GM12878 (cell line): ENCODE measurements at regions not wholly inside any gene's neighbourhood (a gene's known extent, or its start where the extent isn't known, plus 50 kb on each side); places are given as distances from the start of the nearest gene placed in this dataset.

Experiments used
- ATAC-seq: fragments of 200-7000 bp; cut with Tn5 transposase; 3 replicates; pipeline ENCODE4 v1.9.1; 2020; ENCODE audit warnings: mild to moderate bottlenecking, moderate library complexity
- BruUV-seq: library from RNA; stranded (reverse); fragments of 400-500 nt; replicated peaks from 2 replicates; lab custom pipeline; 2021; lab: Mats Ljungman, UMichigan
- CTCF ChIA-PET: fragments of 300-600 bp; sonication (Branson Sonifier 250); formaldehyde crosslinking; extraction: SDS; loops from one replicate; lab custom pipeline; 2021; ENCODE audit warnings: inconsistent platforms; lab: Yijun Ruan, JAX
- POLR2A ChIA-PET: fragments of 350-600 bp; formaldehyde crosslinking; extraction: SDS; loops from one replicate; lab custom pipeline; 2021; ENCODE audit warnings: inconsistent platforms; lab: Charles Lee
- RAD21 ChIA-PET: fragments of 300-600 bp; sonication (Branson Sonifier 250); formaldehyde crosslinking; loops from one replicate; lab custom pipeline; 2023; ENCODE audit warnings: antibody characterized with exemption; ENCODE audit not compliant: unreplicated experiment; lab: Charles Lee
- SMC1A ChIA-PET: fragments of 300-600 bp; sonication (Branson Sonifier 250); formaldehyde crosslinking; loops from one replicate; lab custom pipeline; 2023; ENCODE audit not compliant: unreplicated experiment, uncharacterized antibody; lab: Charles Lee
- DNase-seq: peaks from one replicate; pipeline ENCODE4 v3.0.0-alpha.2; 2011; ENCODE audit warnings: low read depth, low spot score
- FAIRE-seq: peaks from 3 replicates; lab custom pipeline; 2011; peaks lifted over from hg19 to GRCh38; lab: Jason Lieb, UNC
- H2AFZ ChIP-seq: 2 replicates; pipeline ENCODE4 v1.6.0; 2011; ENCODE audit warnings: low read depth, low read length, control low read depth; ENCODE audit not compliant: control insufficient read depth
- H3K27ac ChIP-seq: 2 replicates; pipeline ENCODE4 v1.5.1; 2011; ENCODE audit warnings: control low read depth; ENCODE audit not compliant: control insufficient read depth, insufficient read depth
- H3K27me3 ChIP-seq, 2 experiments: replicated peaks in 1 of 2; 2 replicates each; pipeline versions ENCODE4 v1.6.0 to v1.6.1; 2011; ENCODE audit warnings: low read length in 1 of 2; ENCODE audit not compliant: control insufficient read depth in 2 of 2, insufficient read depth in 2 of 2
- H3K36me3 ChIP-seq, 2 experiments: 2 replicates each; pipeline ENCODE4 v1.5.1; 2011; ENCODE audit warnings: low read length in 1 of 2; ENCODE audit not compliant: control insufficient read depth in 2 of 2, insufficient read depth in 2 of 2
- H3K4me1 ChIP-seq: 2 replicates; pipeline ENCODE4 v1.6.1; 2011; ENCODE audit warnings: mild to moderate bottlenecking, low read length, moderate library complexity, mixed read lengths; ENCODE audit not compliant: control insufficient read depth, insufficient read depth
- H3K4me2 ChIP-seq: 2 replicates; pipeline ENCODE4 v1.6.0; 2011; ENCODE audit warnings: control low read depth; ENCODE audit not compliant: control insufficient read depth, insufficient read depth
- H3K4me3 ChIP-seq: fragments of 200-600 bp; sonication (generic); 2 replicates; pipeline ENCODE4 v1.5.1; 2016
- H3K79me2 ChIP-seq: 2 replicates; pipeline ENCODE4 v1.6.0; 2011; ENCODE audit warnings: low read length; ENCODE audit not compliant: control insufficient read depth, insufficient read depth
- H3K9ac ChIP-seq: 2 replicates; pipeline ENCODE4 v1.8.0; 2011; ENCODE audit warnings: low read length, control low read depth, mixed read lengths; ENCODE audit not compliant: control insufficient read depth, insufficient read depth
- H3K9me3 ChIP-seq: replicated peaks from 3 replicates; pipeline ENCODE4 v1.5.1; 2011; ENCODE audit warnings: mild to moderate bottlenecking, low read length; ENCODE audit not compliant: control insufficient read depth, insufficient read depth
- H4K20me1 ChIP-seq: 2 replicates; pipeline ENCODE4 v1.6.0; 2011; ENCODE audit not compliant: control insufficient read depth, insufficient read depth
- IRF5 ChIP-seq: fragments of 450-650 bp; IDR thresholded peaks from 2 replicates; pipeline ENCODE4 v1.6.1; 2017; ENCODE audit warnings: borderline replicate concordance
- SKIL ChIP-seq: fragments of 450-650 bp; IDR thresholded peaks from 2 replicates; pipeline ENCODE4 v1.6.1; 2017; ENCODE audit warnings: mild to moderate bottlenecking, low read depth, inconsistent platforms; ENCODE audit not compliant: poor library complexity, severe bottlenecking
- WRNIP1 ChIP-seq: IDR thresholded peaks from 2 replicates; pipeline ENCODE4 v1.6.1; 2011; ENCODE audit warnings: low read depth, low read length, improper control_type of control experiment, borderline replicate concordance
- WGBS: methylation state at CpG from one replicate; pipeline ENCODE4 v1.1.6; 2016; ENCODE audit warnings: low lambda C conversion rate; ENCODE audit not compliant: insufficient replicate concordance, insufficient coverage; ENCODE audit errors: missing lambda C conversion rate; 5-methylcytosine and 5-hydroxymethylcytosine counted together
- in situ Hi-C: fragments of 300-500 bp; cut with MboI; formaldehyde crosslinking; loops from 9 replicates; pipeline ENCODE4 v1.14.3; 2018; ENCODE audit warnings: mixed read lengths
- intact Hi-C: fragments of 100-400 bp; cut with micrococcal nuclease; formaldehyde crosslinking; loops from one replicate; pipeline ENCODE4 v1.14.2; 2022; ENCODE audit not compliant: unreplicated experiment

- Histone ChIP-seq H3K9me3 (peaks cover 2% of the 10 kb centered on the region; the same call in 1 of the 3 replicates), H3K9ac (no peak overlapping the region), H3K27me3 (no peaks in the 10 kb centered on the region; a peak in 2 of 4 replicates), H3K27ac (no peak overlapping the region), H2AFZ (no peak overlapping the region), H3K4me2 (no peak overlapping the region), H3K36me3 (no peaks in the 10 kb centered on the region), H4K20me1 (no peaks in the 10 kb centered on the region), H3K79me2 (no peaks in the 10 kb centered on the region), H3K4me3 (no peak overlapping the region), H3K4me1 (no peaks in the 10 kb centered on the region)
- CTCF ChIA-PET = no interaction called here
- in situ Hi-C loops = no loop called here
- SMC1A ChIA-PET = no interaction called here
- BruUV-seq = no TSS peak
- POLR2A ChIA-PET = no interaction called here
- TF ChIP-seq WRNIP1 = no peak
- no peak for TF ChIP-seq SKIL
- no peak for TF ChIP-seq IRF5
- FAIRE-seq (no peak), DNase-seq (no peak), ATAC-seq (no peak)
- intact Hi-C loops = no loop called here
- WGBS = 35% methylated on average over 6 of the region's 6 CpGs
- RAD21 ChIA-PET = no interaction called here
These were observed 204.9 kb downstream of the KIF26A start for GRCh38 chr14:104343294-104343625.
